Neural cell (in vitro differentiated cells): ENCODE measurements at regions not wholly inside any gene's neighbourhood (a gene's known extent, or its start where the extent isn't known, plus 50 kb on each side); places are given as distances from the start of the nearest gene placed in this dataset.

ENCODE experiments used
- H2AFZ ChIP-seq: fragments of 200-600, 300-800 bp; sonication (generic), shearing (Covaris generic); 2 replicates; pipeline ENCODE4 v1.6.0; 2014; ENCODE audit warnings: low read depth, mild to moderate bottlenecking, antibody characterized with exemption, low read length, moderate library complexity
- H3F3A ChIP-seq: fragments of 200-600 bp; shearing (Covaris generic); 2 replicates; pipeline ENCODE4 v1.6.1; 2016; ENCODE audit warnings: mild to moderate bottlenecking, moderate library complexity, mixed read lengths, antibody characterized with exemption, low read length; ENCODE audit not compliant: insufficient read depth, poor library complexity, severe bottlenecking
- H3K27ac ChIP-seq: fragments of 200-600, 300-800 bp; sonication (generic), shearing (Covaris generic); 2 replicates; pipeline ENCODE4 v1.5.1; 2014; ENCODE audit warnings: mild to moderate bottlenecking, low read length, moderate library complexity
- H3K27me3 ChIP-seq: fragments of 300-800, 200-600 bp; sonication (generic), shearing (Covaris generic); 2 replicates; pipeline ENCODE4 v1.6.0; 2014; ENCODE audit warnings: mild to moderate bottlenecking, low read depth, low read length, moderate library complexity; ENCODE audit not compliant: insufficient read depth
- H3K36me3 ChIP-seq: fragments of 300-800, 200-600 bp; sonication (generic), shearing (Covaris generic); 2 replicates; pipeline ENCODE4 v1.5.1; 2014; ENCODE audit warnings: mild to moderate bottlenecking, antibody characterized with exemption, low read length, moderate library complexity; ENCODE audit not compliant: insufficient read depth
- H3K4me2 ChIP-seq: fragments of 300-800, 200-600 bp; sonication (generic), shearing (Covaris generic); 2 replicates; pipeline ENCODE4 v1.6.0; 2014; ENCODE audit warnings: mild to moderate bottlenecking, low read length
- H3K4me3 ChIP-seq: fragments of 300-800, 200-600 bp; sonication (generic), shearing (Covaris generic); 2 replicates; pipeline ENCODE4 v1.5.1; 2014; ENCODE audit warnings: mild to moderate bottlenecking, low read length, moderate library complexity
- H3K79me2 ChIP-seq: fragments of 200-600 bp; shearing (Covaris generic); replicated peaks from 2 replicates; pipeline ENCODE4 v1.6.0; 2014; ENCODE audit warnings: mild to moderate bottlenecking, low read length, moderate library complexity; ENCODE audit not compliant: insufficient read depth
- H3K9ac ChIP-seq: fragments of 300-800, 200-600 bp; sonication (generic), shearing (Covaris generic); 2 replicates; pipeline ENCODE4 v1.6.1; 2016; ENCODE audit warnings: mild to moderate bottlenecking, low read length, mixed read lengths
- H3K9me2 ChIP-seq: fragments of 200-600 bp; shearing (Covaris generic); 2 replicates; pipeline ENCODE4 v1.6.1; 2016; ENCODE audit warnings: mild to moderate bottlenecking, low read length, mixed read lengths; ENCODE audit not compliant: insufficient read depth
- H3K9me3 ChIP-seq: fragments of 200-600, 300-800 bp; sonication (generic), shearing (Covaris generic); 2 replicates; pipeline ENCODE4 v1.6.1; 2016; ENCODE audit warnings: mild to moderate bottlenecking, mixed run types, low read length, moderate library complexity, mixed read lengths
- H4K20me1 ChIP-seq: fragments of 200-600 bp; shearing (Covaris generic); 2 replicates; pipeline ENCODE4 v1.6.1; 2016; ENCODE audit warnings: mild to moderate bottlenecking, mixed run types; ENCODE audit not compliant: insufficient read depth
- CTCF ChIP-seq: fragments of 450-650 bp; IDR thresholded peaks from 2 replicates; pipeline ENCODE4 v1.5.1; 2014; ENCODE audit warnings: antibody characterized with exemption, mild to moderate bottlenecking, moderate library complexity; ENCODE audit not compliant: poor library complexity, severe bottlenecking
- EP300 ChIP-seq: fragments of 450-650 bp; conservative IDR thresholded peaks from 2 replicates; pipeline ENCODE4 v1.6.1; 2014; ENCODE audit warnings: antibody characterized with exemption, mild to moderate bottlenecking, moderate library complexity; ENCODE audit not compliant: poor library complexity, severe bottlenecking
- EZH2 ChIP-seq: fragments of 200-600, 300-800 bp; shearing (Covaris generic), sonication (generic); IDR thresholded peaks from 2 replicates; pipeline ENCODE4 v1.6.1; 2014; ENCODE audit warnings: antibody characterized with exemption, low read length, borderline replicate concordance, mild to moderate bottlenecking; ENCODE audit not compliant: insufficient read depth, poor library complexity, severe bottlenecking
- MXI1 ChIP-seq: fragments of 450-650 bp; conservative IDR thresholded peaks from 2 replicates; pipeline ENCODE4 v1.6.1; 2014; ENCODE audit warnings: antibody characterized with exemption, mild to moderate bottlenecking; ENCODE audit not compliant: poor library complexity, severe bottlenecking
- POLR2AphosphoS5 ChIP-seq: IDR thresholded peaks from 2 replicates; pipeline ENCODE4 v1.6.1; 2012
- RAD21 ChIP-seq: fragments of 450-650 bp; conservative IDR thresholded peaks from 2 replicates; pipeline ENCODE4 v1.6.1; 2014; ENCODE audit warnings: antibody characterized with exemption, mild to moderate bottlenecking, moderate library complexity
- REST ChIP-seq: IDR thresholded peaks from 2 replicates; pipeline ENCODE4 v1.6.1; 2012; ENCODE audit warnings: borderline replicate concordance
- SMC3 ChIP-seq: fragments of 450-650 bp; conservative IDR thresholded peaks from 2 replicates; pipeline ENCODE4 v1.6.1; 2014; ENCODE audit warnings: antibody characterized with exemption, mild to moderate bottlenecking, moderate library complexity; ENCODE audit not compliant: poor library complexity
- TAF1 ChIP-seq: IDR thresholded peaks from 2 replicates; pipeline ENCODE4 v1.6.1; 2012; ENCODE audit warnings: low read depth

- H3K27ac ChIP-seq, result no peak overlapping the region
- H3K4me3 ChIP-seq, result no peak overlapping the region
- no peaks in the 10 kb centered on the region for H3K9me3 ChIP-seq
- no peak overlapping the region for H3K4me2 ChIP-seq
- H3K9ac ChIP-seq, result no peak overlapping the region
- H3K27me3 ChIP-seq, result no peaks in the 10 kb centered on the region
- no peak overlapping the region for H2AFZ ChIP-seq
- TF ChIP-seq SMC3 (no peak), EZH2 (no peak), MXI1 (no peak), CTCF (no peak)
- H3K9me2 ChIP-seq, result no peaks in the 10 kb centered on the region
- H3F3A ChIP-seq, result no peaks in the 10 kb centered on the region
- H3K36me3 ChIP-seq, result no peaks in the 10 kb centered on the region
- H4K20me1 ChIP-seq, result no peaks in the 10 kb centered on the region
- H3K79me2 ChIP-seq, result no peaks in the 10 kb centered on the region
These were observed 222.0 kb upstream of the RAB6C start for GRCh38 chr2:129757366-129757914.

- TF ChIP-seq TAF1 (no peak), SMC3 (no peak), RAD21 (no peak), CTCF (no peak), REST (no peak), EP300 (no peak), MXI1 (no peak), POLR2AphosphoS5 (no peak), EZH2 (no peak)
- Histone ChIP-seq H3K79me2 (no peaks in the 10 kb centered on the region), H3K9me2 (no peaks in the 10 kb centered on the region), H3K36me3 (no peaks in the 10 kb centered on the region), H3K4me3 (no peak overlapping the region), H3K9ac (no peak overlapping the region), H4K20me1 (no peaks in the 10 kb centered on the region), H3F3A (no peaks in the 10 kb centered on the region), H2AFZ (no peak overlapping the region), H3K27me3 (no peaks in the 10 kb centered on the region), H3K4me2 (no peak overlapping the region), H3K27ac (no peak overlapping the region), H3K9me3 (no peaks in the 10 kb centered on the region)
These were observed 221.3 kb upstream of the RAB6C start for GRCh38 chr2:129757915-129758783.
